ENCODE measurements at regions not wholly inside any gene's neighbourhood (a gene's known extent, or its start where the extent isn't known, plus 50 kb on each side); places are given as distances from the start of the nearest gene placed in this dataset.

DNA sequence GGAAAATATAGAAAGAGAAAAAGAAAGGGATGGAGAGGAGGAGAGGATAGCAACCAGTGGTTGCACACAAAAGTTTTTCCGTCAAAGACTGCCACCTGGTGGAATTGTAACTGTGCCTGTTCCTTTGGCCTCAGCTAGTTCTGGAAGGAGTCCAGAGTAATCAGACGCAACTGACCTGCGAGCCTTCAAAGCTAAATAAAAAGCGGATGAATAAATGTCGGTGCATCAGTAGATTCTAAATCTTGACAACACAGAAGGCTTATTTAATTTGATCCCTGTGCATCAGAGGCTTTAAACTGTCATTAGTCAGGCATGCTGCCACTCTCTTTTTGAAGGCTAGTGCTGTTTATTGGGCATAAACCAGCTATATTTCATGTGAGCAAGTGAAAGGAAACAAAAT lies 132.9 kb upstream of the ACO1 start:
- no peaks in the 10 kb centered on the region for H3K36me3 ChIP-seq (replicated peaks in 1 of 2; ENCODE audit: control insufficient read depth in 1 of 2, insufficient read depth in 2 of 2, low read length in 2 of 2)
- H3K27ac ChIP-seq (ENCODE audit: extremely low read length, insufficient read depth, low read length): no peak overlapping the region
- ATAC-seq (peak; percentile 90), DNase-seq (ENCODE audit: low spot score) (peak; percentile 80), FAIRE-seq (peak; percentile 95)
- no peaks in the 10 kb centered on the region for H3K27me3 ChIP-seq (ENCODE audit: control insufficient read depth in 1 of 2, insufficient read depth in 2 of 2, low read length in 2 of 2)
- CTCF ChIA-PET (ENCODE audit: low intra/inter-chr PET ratio, low total read pairs): interaction anchor here (1.6 to 2.4 kb wide), 3 partner anchors 412 to 452 kb away, joined by 4 to 8 read pairs (median 7); no protein-coding TSS in a partner anchor
- no peaks in the 10 kb centered on the region for H4K20me1 ChIP-seq (ENCODE audit: insufficient read depth, low read length)
- H2AFZ ChIP-seq (ENCODE audit: low read length): no peak overlapping the region
- H3K9me3 ChIP-seq (ENCODE audit: low read length): no peaks in the 10 kb centered on the region
- H3K4me3 ChIP-seq (replicated peaks in 1 of 3; ENCODE audit: insufficient read depth in 1 of 3, low read depth in 2 of 3, low read length in 3 of 3): no peak overlapping the region; a peak in 1 of 6 replicates
- BruUV-seq (replicated peaks): no TSS peak
- peaks cover 45% of the 10 kb centered on the region for H3K4me1 ChIP-seq (ENCODE audit: insufficient read depth, low read length)
- intact Hi-C loops (cut with micrococcal nuclease; ENCODE audit: unreplicated experiment) (loop anchor here (1.0 to 10.0 kb wide), 5 partner anchors 53 to 444 kb away; no protein-coding TSS in a partner anchor), in situ Hi-C loops (cut with HindIII; ENCODE audit: extremely low pct_ligation_motif_present, low pct_unique_long_range_greater_than_20kb) (no loop called here)
- WGBS (ENCODE audit: low lambda C conversion rate): 4% methylated on average over 5 of the region's 5 CpGs
- H3K79me2 ChIP-seq (ENCODE audit: insufficient read depth, low read length): no peaks in the 10 kb centered on the region
- peak overlapping the region; percentile 60 for H3K4me2 ChIP-seq (ENCODE audit: low read depth, low read length)
- no peak overlapping the region for H3K9ac ChIP-seq (ENCODE audit: insufficient read depth, low read depth, low read length)
- POLR2A ChIA-PET: no interaction called here
- TF ChIP-seq, protein P1, sequence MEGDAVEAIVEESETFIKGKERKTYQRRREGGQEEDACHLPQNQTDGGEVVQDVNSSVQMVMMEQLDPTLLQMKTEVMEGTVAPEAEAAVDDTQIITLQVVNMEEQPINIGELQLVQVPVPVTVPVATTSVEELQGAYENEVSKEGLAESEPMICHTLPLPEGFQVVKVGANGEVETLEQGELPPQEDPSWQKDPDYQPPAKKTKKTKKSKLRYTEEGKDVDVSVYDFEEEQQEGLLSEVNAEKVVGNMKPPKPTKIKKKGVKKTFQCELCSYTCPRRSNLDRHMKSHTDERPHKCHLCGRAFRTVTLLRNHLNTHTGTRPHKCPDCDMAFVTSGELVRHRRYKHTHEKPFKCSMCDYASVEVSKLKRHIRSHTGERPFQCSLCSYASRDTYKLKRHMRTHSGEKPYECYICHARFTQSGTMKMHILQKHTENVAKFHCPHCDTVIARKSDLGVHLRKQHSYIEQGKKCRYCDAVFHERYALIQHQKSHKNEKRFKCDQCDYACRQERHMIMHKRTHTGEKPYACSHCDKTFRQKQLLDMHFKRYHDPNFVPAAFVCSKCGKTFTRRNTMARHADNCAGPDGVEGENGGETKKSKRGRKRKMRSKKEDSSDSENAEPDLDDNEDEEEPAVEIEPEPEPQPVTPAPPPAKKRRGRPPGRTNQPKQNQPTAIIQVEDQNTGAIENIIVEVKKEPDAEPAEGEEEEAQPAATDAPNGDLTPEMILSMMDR (CRISPR knock-in tag; IDR thresholded peaks at IDR 0.05): peak; percentile 86
- TF ChIP-seq FOXA3 (CRISPR knock-in tag; IDR thresholded peaks at IDR 0.05) (peak; percentile 25; the same call in 1 of the 2 replicates), STAG1 (CRISPR knock-in tag; IDR thresholded peaks at IDR 0.05) (peak; percentile 89), KDM2A (CRISPR knock-in tag; IDR thresholded peaks at IDR 0.05; ENCODE audit: borderline replicate concordance, low read depth) (peak; percentile 98), IRF2 (CRISPR knock-in tag; IDR thresholded peaks at IDR 0.05) (0 out of 2 replicates have a peak, but pooled peaks have one; percentile 20), ATF7-NPFF (CRISPR knock-in tag; IDR thresholded peaks at IDR 0.05; ENCODE audit: low read depth) (no peak), ZMYM4 (CRISPR knock-in tag; IDR thresholded peaks at IDR 0.05) (peak; percentile 44; the same call in 1 of the 2 replicates), TEAD3 (CRISPR knock-in tag; optimal IDR thresholded peaks at IDR 0.05; ENCODE audit: borderline replicate concordance) (peak; percentile 21), JUND (CRISPR knock-in tag; IDR thresholded peaks at IDR 0.05) (no peak), TAF1 (CRISPR knock-in tag; IDR thresholded peaks at IDR 0.05) (no peak), SMC3 (IDR thresholded peaks at IDR 0.05; ENCODE audit: low read length) (peak; percentile 89), THYN1 (CRISPR knock-in tag; IDR thresholded peaks at IDR 0.05; ENCODE audit: borderline replicate concordance, low read depth) (no peak), ISL2 (CRISPR knock-in tag; IDR thresholded peaks at IDR 0.05) (0 out of 2 replicates have a peak, but pooled peaks have one; percentile 14), ETV6 (CRISPR knock-in tag; conservative IDR thresholded peaks at IDR 0.05) (no peak), SOX13 (IDR thresholded peaks at IDR 0.05) (no peak), SOX13 (CRISPR knock-in tag; conservative IDR thresholded peaks at IDR 0.05 in 1 of 2, IDR thresholded peaks at IDR 0.05 in 1 of 2) (0 out of 4 replicates have a peak, but pooled peaks of 1 of the 2 experiments have one; percentile 14), RAD21 (CRISPR knock-in tag; IDR thresholded peaks at IDR 0.05) (peak; percentile 71)
- TF ChIP-seq, protein P2, sequence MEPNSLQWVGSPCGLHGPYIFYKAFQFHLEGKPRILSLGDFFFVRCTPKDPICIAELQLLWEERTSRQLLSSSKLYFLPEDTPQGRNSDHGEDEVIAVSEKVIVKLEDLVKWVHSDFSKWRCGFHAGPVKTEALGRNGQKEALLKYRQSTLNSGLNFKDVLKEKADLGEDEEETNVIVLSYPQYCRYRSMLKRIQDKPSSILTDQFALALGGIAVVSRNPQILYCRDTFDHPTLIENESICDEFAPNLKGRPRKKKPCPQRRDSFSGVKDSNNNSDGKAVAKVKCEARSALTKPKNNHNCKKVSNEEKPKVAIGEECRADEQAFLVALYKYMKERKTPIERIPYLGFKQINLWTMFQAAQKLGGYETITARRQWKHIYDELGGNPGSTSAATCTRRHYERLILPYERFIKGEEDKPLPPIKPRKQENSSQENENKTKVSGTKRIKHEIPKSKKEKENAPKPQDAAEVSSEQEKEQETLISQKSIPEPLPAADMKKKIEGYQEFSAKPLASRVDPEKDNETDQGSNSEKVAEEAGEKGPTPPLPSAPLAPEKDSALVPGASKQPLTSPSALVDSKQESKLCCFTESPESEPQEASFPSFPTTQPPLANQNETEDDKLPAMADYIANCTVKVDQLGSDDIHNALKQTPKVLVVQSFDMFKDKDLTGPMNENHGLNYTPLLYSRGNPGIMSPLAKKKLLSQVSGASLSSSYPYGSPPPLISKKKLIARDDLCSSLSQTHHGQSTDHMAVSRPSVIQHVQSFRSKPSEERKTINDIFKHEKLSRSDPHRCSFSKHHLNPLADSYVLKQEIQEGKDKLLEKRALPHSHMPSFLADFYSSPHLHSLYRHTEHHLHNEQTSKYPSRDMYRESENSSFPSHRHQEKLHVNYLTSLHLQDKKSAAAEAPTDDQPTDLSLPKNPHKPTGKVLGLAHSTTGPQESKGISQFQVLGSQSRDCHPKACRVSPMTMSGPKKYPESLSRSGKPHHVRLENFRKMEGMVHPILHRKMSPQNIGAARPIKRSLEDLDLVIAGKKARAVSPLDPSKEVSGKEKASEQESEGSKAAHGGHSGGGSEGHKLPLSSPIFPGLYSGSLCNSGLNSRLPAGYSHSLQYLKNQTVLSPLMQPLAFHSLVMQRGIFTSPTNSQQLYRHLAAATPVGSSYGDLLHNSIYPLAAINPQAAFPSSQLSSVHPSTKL (CRISPR knock-in tag; IDR thresholded peaks at IDR 0.05): peak; percentile 29; the same call in 1 of the 2 replicates
- TF ChIP-seq, protein P3, sequence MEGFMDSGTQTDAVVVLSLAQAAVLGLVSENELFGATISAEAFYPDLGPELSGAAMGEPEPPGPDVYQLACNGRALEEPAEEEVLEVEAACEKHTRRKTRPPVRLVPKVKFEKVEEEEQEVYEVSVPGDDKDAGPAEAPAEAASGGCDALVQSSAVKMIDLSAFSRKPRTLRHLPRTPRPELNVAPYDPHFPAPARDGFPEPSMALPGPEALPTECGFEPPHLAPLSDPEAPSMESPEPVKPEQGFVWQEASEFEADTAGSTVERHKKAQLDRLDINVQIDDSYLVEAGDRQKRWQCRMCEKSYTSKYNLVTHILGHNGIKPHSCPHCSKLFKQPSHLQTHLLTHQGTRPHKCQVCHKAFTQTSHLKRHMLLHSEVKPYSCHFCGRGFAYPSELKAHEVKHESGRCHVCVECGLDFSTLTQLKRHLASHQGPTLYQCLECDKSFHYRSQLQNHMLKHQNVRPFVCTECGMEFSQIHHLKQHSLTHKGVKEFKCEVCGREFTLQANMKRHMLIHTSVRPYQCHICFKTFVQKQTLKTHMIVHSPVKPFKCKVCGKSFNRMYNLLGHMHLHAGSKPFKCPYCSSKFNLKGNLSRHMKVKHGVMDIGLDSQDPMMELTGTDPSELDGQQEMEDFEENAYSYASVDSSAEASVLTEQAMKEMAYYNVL (CRISPR knock-in tag; IDR thresholded peaks at IDR 0.05; ENCODE audit: borderline replicate concordance): peak; percentile 62; the same call in 1 of the 2 replicates
